NCI-H2029 (cell line): ENCODE measurements at regions not wholly inside any gene's neighbourhood (a gene's known extent, or its start where the extent isn't known, plus 50 kb on each side); places are given as distances from the start of the nearest gene placed in this dataset.

Experiments used
- DNase-seq: peaks from one replicate; lab custom pipeline; 2025; lab: John Stamatoyannopoulos, UW

DNA sequence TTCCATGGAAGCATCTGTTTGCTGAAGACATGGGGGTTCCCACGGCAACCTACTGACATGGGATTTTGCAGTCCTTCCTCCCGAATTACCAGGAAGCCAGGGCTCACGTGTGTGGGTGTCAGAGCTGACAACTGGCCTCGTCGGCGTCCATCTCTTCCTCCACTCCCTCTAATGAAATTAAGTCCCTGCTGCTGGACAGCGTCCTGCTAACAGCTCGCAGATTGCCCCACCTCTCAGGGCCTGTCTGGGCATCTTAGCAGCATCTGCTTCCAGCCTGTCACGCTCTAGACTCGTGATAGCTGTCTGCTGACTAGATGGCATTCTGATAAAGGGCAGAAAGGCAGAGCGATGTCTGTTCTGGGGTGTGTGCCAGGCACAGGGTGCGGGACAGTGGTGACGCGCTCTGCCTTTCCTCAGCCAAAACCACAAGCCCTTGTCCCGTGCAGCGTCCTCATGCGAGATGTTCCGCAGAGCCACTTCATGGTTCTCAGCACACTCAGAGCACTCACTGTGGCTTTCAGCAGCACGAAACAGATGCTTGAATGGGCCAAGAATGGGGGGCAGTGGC lies 161.1 kb downstream of the ARL4C start:
- no peak for DNase-seq

DNA sequence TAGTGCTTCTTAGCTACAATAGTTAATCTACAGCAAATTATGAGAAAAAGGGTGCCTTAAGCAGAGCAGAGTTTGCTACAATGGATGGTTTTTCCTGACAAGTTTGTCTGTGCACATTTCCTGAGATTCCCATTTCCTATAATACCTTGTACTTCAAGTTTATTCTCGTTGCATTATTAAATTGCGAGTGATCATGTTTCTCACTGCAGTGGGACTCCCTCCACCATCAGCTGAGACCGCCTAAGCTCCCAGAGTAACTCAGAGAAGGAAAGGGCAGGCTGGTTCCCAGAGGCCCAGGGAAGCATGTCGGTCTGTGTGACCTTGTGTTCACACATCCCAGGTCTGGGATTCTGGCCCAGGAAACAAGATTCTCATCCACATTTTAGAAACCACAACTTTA lies 162.1 kb downstream of the ARL4C start:
- no peak for DNase-seq

DNA sequence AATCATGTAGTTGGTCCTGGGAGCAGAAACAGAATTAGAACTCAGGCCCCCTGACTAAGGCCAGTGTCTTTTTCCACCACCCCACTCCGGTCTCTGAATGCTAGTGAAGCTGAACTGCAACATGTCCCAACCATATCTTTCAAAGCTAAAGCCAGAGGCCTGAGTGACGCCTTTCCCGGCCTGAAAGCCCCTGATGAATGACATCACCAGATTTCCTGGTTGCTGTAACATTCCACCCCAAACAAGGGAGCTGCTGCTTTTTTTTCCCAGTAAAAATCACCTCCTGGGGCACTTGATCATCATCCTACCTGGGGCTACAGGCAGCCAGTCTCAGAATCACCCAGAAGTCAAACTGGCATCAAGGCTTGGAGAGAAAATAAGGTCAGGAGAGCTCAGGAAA lies 162.7 kb downstream of the ARL4C start:
- no peak for DNase-seq

DNA sequence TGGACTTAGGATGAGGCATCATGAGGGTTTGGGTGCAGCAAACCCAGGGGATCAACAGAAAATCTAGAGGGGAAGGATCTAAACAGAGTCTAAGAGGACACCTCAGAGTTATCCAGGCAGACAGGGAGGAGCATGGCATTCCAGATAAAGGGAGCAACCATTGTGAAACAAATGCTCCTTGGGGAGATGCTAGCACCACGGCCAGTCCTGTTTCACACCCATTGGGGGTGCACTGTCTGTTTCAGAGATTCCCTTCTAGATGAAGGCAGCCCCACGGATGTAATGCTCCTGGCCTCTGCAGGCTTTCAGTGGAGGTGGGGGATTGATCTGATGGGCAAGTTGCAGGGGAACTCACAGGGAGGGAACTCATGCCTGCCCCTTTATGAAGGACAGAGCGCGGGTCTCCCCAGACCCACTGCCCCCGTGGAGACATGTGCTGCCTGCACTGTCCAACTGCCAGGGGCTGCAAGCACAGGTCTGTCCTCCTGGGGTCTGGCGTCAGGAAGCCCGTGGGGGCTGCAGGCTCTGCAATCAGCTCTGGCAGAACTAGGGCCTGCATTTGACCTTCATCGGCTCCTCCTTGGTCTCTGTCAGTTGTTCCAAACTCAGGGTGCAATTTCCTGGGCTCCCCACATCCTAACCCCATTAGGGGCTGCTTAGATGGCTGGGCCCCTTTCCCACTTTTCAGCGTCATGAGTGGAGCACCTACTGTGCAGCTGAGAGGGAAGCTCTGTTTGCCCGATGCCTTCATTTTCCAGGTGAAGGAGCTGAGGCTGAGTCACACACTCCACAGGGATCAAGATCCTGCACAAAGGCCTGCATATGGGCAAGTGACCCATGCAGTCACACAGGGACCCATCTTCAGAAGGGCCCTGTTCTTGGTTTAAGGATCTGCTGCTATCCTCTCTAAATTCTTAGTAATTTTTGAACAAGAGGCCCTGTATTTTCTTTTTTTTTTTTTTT lies 163.4 kb downstream of the ARL4C start:
- DNase-seq, result no peak

DNA sequence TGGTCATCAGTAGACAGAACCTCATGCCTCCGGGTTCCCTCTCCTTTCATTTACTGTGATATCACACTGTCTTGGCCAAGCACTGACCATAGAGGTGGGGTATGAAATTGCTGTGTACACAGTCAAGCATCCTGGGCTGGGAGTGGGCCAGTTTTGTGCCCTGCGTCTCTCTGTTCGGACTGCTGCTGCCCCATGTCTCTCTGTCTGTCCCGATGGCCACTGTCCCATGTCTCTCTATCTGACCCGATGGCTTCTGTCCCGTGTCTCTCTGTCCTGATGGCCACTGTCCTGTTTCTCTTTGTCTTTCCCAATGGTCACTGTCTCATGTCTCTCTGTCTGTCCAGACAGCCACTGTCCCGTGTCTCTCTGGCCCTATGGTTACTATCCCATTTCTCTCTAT lies 164.9 kb downstream of the ARL4C start:
- no peak for DNase-seq

DNA sequence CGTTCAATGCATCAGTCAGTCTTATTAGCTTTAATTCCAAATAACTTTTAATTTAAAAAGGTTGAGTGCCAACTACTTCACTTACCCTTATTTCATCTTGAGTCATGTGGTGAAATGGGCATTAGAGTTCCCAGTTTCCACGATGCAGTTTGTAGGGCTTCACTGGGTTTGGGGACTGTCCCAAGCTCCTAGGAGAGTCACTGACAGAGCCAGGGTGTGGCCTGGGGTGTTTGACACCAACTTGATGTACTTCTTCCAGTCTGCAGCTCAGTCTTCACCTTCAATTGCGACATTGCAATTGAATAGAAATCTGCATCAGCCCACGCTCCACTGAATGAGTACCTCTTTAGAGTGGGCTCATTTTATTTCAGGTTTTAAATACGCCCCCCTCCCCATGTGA lies 165.3 kb downstream of the ARL4C start:
- no peak for DNase-seq

DNA sequence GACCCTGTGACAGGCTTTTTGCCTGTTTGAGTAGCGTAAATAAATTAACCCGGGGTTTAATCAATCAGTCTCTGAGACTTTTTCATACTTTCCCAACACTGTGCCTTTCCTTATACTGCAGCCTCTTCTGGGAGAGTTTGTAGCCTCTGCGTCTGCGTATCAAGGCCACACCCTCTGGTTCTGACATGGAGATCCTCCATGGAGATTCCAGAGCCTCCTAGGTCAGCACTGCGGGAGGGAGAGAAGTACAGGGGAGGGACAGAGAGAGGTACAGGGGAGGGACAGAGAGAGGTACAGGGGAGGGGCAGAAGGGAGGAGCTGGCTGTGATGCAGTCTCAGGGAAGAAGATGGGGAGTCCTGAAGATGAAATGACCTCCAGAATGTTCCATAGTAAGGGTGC lies 166.0 kb downstream of the ARL4C start:
- no peak for DNase-seq

DNA sequence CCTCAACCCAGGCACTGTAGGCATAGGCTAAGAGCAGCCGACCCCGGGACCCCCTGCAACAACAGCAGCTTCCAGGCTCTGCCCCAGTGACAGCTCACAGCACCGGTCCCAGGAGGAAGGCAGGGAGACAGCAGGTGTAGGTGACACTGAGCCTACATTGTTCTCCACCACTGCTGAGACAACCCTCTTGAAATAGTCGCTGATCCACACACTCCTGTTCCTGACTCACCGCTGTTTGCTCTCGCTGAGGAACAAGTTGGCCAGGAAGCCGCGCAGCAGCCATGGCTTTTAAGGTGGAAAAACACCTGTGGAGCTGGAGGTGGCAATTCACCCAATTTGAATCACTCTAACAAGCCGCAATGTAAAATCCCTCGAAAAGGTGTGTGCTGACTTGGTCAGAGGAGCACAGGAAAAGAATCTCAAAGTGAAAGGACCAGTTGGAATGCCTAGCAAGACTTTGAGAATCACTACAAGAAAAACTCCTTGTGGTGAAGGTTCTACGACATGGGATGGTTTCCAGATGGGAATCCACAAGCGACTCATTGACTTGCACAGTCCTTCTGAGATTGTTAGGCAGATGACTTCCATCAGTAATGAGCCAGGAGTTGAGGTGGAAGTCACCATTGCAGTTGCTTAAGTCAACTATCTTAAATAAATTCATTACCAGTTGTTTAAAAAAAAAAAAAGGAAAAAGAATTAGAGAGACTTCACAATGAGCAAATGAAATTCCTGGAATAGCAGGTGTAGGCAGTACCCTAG lies 167.5 kb downstream of the ARL4C start:
- peak; percentile 77 for DNase-seq

DNA sequence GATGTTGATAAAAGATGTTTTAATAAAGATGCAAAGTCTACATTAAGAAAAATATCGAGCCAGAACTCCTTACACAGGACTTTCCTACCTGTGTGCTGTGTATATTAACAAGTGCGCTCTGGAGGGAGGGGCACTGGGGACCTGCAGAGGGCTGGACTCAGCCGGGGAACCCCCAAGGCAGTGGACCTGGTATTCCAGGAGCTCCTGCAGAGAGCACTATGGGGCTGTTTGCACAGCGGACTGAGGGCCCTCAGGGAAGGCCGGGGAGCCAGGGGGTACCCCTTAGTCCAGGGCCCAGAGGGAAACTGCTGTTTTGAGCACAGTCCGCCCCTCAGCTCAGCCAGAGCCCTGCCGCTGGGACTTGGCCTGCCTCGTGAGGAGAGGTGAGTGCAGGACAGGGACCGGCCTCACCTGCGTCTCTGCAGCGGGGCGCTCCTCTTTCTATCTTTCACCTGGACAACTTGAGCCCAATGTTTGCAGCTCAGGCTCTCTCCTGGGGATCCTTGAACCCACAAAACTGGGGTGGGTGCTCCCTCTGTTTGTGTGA lies 168.4 kb downstream of the ARL4C start:
- DNase-seq, result no peak

DNA sequence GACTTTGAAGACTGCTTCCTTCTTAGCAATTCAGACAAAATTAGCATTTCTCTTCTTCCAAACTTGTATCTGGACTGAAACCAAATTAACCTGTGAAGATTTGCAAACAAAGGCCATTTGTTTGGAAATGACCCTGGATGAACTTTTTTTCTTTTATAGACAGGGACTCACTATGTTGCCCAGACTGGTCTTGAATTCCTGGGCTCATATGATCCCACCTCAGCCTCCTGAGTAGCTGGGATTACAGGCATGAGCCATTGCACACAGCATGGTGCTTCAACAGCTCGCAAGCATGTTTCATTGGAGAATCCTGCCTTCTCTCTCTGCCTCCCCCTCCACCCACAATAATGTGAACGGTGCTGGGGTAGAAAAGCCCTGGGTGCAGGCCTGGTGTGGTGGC lies 170.2 kb downstream of the ARL4C start:
- no peak for DNase-seq

DNA sequence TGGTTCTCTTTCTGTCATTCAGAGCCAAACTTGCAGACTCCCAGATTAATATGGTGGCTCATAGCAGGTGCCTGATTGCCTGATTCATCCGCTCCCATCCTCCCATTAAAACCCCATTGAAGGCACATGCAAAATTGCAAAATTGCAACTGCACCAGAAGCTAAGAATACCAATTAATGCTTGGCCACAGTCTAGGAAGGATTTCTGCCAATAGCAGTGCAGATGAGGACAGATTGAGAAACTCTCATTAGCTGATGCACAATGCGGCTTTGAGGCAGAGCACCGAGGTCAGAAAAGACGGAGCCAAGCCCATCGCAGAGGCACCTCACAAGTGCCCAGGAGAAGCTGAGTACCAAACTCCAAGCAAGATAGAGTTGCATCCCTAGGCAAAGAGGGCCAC lies 172.8 kb downstream of the ARL4C start:
- DNase-seq, result no peak

DNA sequence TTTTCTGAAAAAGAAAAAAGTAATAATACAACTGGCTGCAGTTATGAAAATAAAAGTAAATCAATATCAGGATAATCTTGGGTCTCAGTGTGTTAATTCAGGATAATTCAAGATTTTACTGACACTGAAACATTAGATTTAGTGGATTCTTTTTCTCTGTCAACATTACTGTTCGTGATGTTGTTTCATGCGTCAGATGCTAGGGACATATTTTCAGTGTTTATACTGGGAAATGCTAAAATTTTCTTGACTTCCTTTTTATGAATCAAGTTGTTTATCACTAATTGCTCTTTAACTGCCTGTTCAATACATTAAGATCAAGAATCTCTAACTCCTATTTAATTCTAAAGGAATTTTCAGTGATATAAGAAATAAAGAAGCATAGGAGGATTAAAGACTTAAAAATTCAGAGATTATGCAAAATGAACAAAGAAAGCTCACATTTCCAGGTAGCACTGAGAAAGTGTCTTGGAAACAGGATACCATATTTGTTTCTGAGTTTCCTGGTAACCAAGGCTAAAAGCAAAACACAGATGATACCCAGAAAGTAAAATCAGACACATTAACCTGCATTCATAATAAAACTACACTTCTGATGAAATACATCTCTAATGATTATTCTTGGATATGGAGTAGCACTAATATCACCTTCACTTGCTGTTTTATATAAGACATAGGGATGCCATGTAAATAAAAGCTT lies 174.0 kb downstream of the ARL4C start:
- no peak for DNase-seq

DNA sequence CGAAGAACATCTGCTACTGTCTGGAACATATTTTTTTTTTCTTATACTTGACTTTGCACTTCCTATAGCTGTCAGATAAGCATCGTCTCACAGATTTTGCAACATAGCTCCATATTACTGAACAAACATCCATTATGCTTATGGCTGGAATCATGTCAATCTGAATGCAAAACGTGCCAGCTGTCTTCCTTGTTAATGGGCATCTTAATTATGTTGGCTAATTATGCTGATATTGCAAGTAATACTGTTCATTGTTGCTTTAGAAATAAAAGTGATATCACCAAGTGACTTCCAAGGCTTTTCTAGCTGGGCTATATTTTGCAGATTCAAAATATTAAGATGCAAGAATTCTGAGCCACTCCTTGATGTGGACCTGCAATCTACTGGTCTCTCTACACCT lies 176.8 kb downstream of the ARL4C start:
- no peak for DNase-seq

DNA sequence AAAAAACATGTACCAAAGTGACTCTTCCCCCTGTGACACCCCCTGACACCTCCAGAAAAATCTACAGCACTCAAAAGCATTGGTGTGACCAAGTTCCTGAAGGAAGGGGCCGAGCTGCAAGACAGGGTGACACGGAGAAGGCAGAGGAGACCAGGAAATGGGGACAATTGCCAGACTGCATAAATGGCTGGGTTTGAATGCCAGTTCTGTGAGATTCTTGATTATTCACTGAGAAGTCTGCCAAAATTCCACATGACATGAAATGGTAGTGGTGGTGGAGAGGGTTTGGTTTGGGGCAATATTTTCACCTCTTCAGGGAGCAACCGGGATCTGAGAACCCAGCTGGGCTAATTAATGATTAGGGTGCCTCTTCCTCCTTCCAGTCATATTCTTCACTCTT lies 178.5 kb downstream of the ARL4C start:
- no peak for DNase-seq

DNA sequence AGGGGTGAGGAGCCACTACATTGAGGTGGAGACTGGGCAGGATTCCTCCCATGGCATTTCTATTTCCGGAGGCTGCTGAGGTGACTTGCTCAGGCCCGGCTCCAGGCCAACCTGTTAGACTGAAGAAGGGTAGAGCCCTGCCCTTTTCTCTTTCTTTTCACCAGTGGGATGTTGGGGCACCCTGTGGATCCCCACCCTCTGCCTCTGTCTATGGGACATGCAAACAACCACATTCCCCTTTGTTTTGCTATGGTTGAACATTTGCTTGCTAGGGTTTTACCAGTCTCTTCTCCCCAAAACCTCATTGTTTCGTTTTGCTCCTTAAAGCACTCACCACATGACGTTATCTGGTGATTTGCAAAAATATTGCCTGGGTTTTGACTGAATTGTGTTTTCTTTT lies 183.3 kb downstream of the ARL4C start:
- DNase-seq, result no peak

DNA sequence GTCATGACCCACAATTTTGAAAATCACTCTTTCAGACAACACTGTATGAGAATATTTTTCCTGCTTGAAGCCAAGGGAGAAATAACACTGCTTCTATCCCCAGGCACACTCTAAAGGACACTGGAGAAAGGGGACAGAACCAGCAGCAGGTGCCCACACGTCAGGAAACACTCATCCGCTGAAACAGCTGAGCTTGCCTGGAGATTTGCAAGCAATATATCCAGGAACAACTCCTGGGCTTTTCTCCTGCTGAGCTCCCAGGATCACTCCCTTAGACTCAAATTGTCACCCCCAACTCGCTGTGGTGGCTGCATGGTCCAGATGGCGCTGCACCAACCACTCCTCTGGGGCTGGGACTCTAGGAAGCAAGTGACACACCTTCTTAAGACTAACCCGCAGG lies 186.7 kb downstream of the ARL4C start:
- no peak for DNase-seq

DNA sequence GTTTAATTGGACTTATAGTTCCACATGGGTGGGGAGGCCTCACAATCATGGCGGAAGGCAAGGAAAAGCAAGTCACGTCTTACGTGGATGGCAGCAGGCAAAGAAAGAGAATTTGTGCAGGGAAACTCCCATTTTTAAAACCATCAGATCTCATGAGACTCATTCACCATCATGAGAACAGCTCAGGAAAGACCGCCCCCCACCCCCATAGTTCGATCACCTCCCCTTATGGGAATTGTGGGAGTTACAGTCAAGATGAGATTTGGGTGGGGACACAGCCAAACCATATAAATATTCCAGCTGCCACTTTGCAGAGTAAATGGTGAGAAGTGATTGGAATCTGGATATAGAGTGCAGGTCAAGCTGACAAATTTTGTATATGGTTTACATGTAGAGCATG lies 187.4 kb downstream of the ARL4C start:
- DNase-seq, result no peak

DNA sequence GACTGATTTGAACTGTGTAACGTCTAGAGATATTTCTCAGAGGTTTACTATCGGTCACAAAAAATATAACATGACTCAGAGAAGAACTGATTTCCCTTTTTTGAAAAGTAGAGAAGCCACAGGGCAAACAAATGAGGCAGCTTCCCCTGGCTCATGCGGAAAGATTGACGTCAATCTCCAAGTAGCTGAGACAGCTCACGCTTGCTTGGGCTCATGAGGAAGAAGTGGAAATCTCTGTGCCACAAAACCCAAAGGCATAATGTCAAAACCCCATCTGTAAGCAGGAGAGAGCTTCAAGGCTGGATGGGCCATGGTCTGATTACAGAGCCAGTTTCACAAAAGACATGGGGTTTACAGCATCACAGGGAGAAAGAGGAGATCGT lies 188.1 kb downstream of the ARL4C start:
- no peak for DNase-seq

DNA sequence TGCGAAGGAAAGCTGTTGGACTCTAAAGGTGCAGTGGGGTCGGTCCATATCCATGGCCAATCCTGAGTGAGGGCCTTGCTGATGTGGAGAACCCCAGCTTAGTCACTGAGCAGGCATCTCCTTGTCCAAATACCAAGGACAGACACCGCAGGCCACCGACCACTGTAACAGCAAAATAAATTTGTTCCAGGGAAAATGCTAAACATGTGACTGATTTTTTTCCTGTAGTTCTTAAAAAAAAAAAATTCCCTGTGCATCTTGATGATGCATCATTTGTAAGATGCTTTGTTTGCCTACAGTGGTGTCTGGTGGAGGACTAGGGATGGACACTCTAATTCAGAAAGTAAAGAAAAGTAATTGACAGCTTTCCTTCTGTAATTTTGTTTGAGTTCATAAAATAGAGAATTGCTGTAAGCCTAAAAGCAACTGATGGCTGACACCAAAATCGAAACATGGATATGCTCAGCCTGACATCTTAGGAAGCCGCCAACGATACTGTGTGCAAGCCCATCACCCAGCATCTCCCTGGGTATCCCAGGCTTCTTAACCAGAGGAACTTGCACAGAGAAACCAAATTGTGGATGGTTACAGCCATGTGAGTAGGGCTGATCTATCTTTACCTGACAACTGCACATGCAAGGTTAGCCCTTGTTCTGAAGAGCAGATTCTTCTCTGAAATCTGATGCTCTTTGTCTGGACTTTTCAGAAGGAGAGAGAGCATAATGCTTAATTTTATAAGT lies 188.6 kb downstream of the ARL4C start:
- DNase-seq, result no peak

DNA sequence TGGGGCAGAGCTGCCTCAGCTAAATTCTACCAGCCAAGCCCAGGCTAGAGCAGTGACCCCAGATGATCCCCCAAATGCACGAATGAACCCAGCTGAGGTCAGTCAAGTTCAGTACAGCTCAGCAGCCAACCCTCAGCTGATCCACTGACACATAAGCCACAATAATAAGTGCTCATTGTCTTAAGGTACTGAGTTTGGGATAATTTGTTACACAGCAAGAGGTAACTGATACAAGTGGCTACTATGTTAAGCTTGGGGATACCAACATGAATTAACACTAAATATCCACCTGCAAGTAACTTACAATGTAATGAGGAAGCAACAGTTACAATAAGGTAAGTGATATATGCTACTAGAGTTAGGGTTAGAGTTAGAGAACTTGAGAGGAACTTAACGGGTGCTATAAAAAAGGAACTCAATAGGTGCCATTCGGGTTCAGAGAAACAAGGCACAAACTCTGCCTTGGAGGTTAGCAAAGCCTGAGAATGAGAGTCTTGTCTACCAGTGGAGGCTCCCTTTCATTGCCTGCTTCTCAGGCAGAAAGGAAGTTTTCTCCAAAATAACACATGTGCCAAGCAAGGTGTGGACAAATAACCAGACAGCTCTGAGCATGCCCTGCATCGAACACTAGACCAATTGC lies 189.4 kb downstream of the ARL4C start:
- no peak for DNase-seq
